ENCODE measurements at regions not wholly inside any gene's neighbourhood (a gene's known extent, or its start where the extent isn't known, plus 50 kb on each side); places are given as distances from the start of the nearest gene placed in this dataset.

- DNase-seq (ENCODE audit: low spot score): no peak
These were observed 192.0 kb downstream of the PIK3R1 start for GRCh38 chr5:68407311-68408239.

- no peak for DNase-seq (ENCODE audit: low spot score)
These were observed 192.9 kb downstream of the PIK3R1 start for GRCh38 chr5:68408345-68408871.

GRCh38 chr5:68409259-68409658 lies 193.7 kb downstream of the PIK3R1 start:
- DNase-seq (ENCODE audit: low spot score): no peak

- no peak for DNase-seq (ENCODE audit: low spot score)
These were observed 195.6 kb downstream of the PIK3R1 start for GRCh38 chr5:68411161-68411560.

- DNase-seq (ENCODE audit: low spot score): no peak
These were observed 199.9 kb downstream of the PIK3R1 start for GRCh38 chr5:68415177-68416085.

- no peak for DNase-seq (ENCODE audit: low spot score)
These were observed 201.2 kb downstream of the PIK3R1 start for GRCh38 chr5:68416714-68417113.

- no peak for DNase-seq (ENCODE audit: low spot score)
These were observed 202.6 kb downstream of the PIK3R1 start for GRCh38 chr5:68418201-68418600.

- DNase-seq (ENCODE audit: low spot score): no peak
These were observed 203.1 kb downstream of the PIK3R1 start for GRCh38 chr5:68418680-68419079.

GRCh38 chr5:68419081-68419636 lies 203.6 kb downstream of the PIK3R1 start:
- DNase-seq (ENCODE audit: low spot score): no peak

- peak; percentile 12 for DNase-seq (ENCODE audit: low spot score)
These were observed 204.3 kb downstream of the PIK3R1 start for GRCh38 chr5:68419637-68420452.

GRCh38 chr5:68420476-68421344 lies 205.2 kb downstream of the PIK3R1 start:
- DNase-seq (ENCODE audit: low spot score): no peak

GRCh38 chr5:68421485-68422220 lies 206.1 kb downstream of the PIK3R1 start:
- DNase-seq (ENCODE audit: low spot score): no peak

- no peak for DNase-seq (ENCODE audit: low spot score)
These were observed 207.7 kb downstream of the PIK3R1 start for GRCh38 chr5:68423154-68423811.

- DNase-seq (ENCODE audit: low spot score): no peak
These were observed 209.4 kb downstream of the PIK3R1 start for GRCh38 chr5:68424799-68425537.

- DNase-seq (ENCODE audit: low spot score): no peak
These were observed 211.0 kb downstream of the PIK3R1 start for GRCh38 chr5:68426586-68426985.

- no peak for DNase-seq (ENCODE audit: low spot score)
These were observed 212.8 kb downstream of the PIK3R1 start for GRCh38 chr5:68428231-68428811.

GRCh38 chr5:68429510-68429909 lies 214.0 kb downstream of the PIK3R1 start:
- no peak for DNase-seq (ENCODE audit: low spot score)

- DNase-seq (ENCODE audit: low spot score): no peak
These were observed 214.7 kb downstream of the PIK3R1 start for GRCh38 chr5:68430279-68430678.

All from HuH-7 (cell line).